HCT116 (cell line): ENCODE measurements at regions not wholly inside any gene's neighbourhood (a gene's known extent, or its start where the extent isn't known, plus 50 kb on each side); places are given as distances from the start of the nearest gene placed in this dataset.

Source experiments
- ATAC-seq: fragments of 200-7000 bp; cut with Tn5 transposase; 2 replicates; pipeline ENCODE4 v1.9.1; 2020; ENCODE audit warnings: mild to moderate bottlenecking, moderate library complexity
- BruUV-seq: library from RNA; stranded (reverse); fragments of 400-500 nt; replicated peaks from 2 replicates; lab custom pipeline; 2021; lab: Mats Ljungman, UMichigan
- CTCF ChIA-PET: fragments of 300-600 bp; sonication (Branson Sonifier 250); formaldehyde crosslinking; loops from one replicate; lab custom pipeline; 2021; ENCODE audit warnings: antibody characterized with exemption; lab: Charles Lee
- POLR2A ChIA-PET: fragments of 300-600, 350-600 bp; sonication (Branson Sonifier 250); formaldehyde crosslinking; loops from one replicate; lab custom pipeline; 2021; ENCODE audit warnings: antibody characterized with exemption; lab: Charles Lee
- RAD21 ChIA-PET, 2 experiments: fragments of 300-600 bp; sonication (Branson Sonifier 250); formaldehyde crosslinking; loops; one replicate each; lab custom pipeline; 2023; ENCODE audit warnings: low total read pairs in 2 of 2; ENCODE audit not compliant: uncharacterized antibody in 2 of 2, unreplicated experiment in 2 of 2, low non-redundant PET in 1 of 2; lab: Charles Lee
- DNase-seq: peaks from one replicate; pipeline ENCODE4 v3.0.0-alpha.2; 2010; ENCODE audit warnings: low read depth, low spot score
- H2AFZ ChIP-seq: fragments of 200-600 bp; shearing (Covaris generic), sonication (generic); 2 replicates; pipeline ENCODE4 v1.6.1; 2017; ENCODE audit warnings: low read depth, mixed run types, mixed read lengths, antibody characterized with exemption, low read length; ENCODE audit not compliant: poor library complexity, severe bottlenecking
- H3K27ac ChIP-seq: 2 replicates; pipeline ENCODE4 v1.5.1; 2012; ENCODE audit warnings: low read depth, low read length
- H3K27me3 ChIP-seq: fragments of 200-600 bp; sonication (generic); 2 replicates; pipeline ENCODE4 v1.6.1; 2016; ENCODE audit warnings: mixed run types, low read length, mixed read lengths; ENCODE audit not compliant: insufficient read depth
- H3K36me3 ChIP-seq, 2 experiments: fragments of 200-500 bp in 1 of 2; fragments of 200-600 bp in 1 of 2; sonication (Bioruptor generic) in 1 of 2; sonication (generic) in 1 of 2; 2 replicates each; pipeline versions ENCODE4 v1.5.1 to v1.6.1; 2014 to 2016; ENCODE audit warnings: low read length in 2 of 2, inconsistent platforms in 1 of 2, mixed read lengths in 1 of 2, mixed run types in 1 of 2; ENCODE audit not compliant: insufficient read depth in 2 of 2, control insufficient read depth in 1 of 2
- H3K4me1 ChIP-seq, 2 experiments: fragments of 200-600 bp in 1 of 2; sonication (generic) in 1 of 2; 2 replicates each; pipeline versions ENCODE4 v1.5.1 to v1.6.1; 2012 to 2017; ENCODE audit warnings: low read length in 2 of 2, inconsistent platforms in 1 of 2, mild to moderate bottlenecking in 1 of 2, mixed read lengths in 1 of 2, mixed run types in 1 of 2, moderate library complexity in 1 of 2; ENCODE audit not compliant: insufficient read depth in 2 of 2, control insufficient read depth in 1 of 2
- H3K4me2 ChIP-seq: fragments of 200-600 bp; sonication (generic); 2 replicates; pipeline ENCODE4 v1.6.1; 2017; ENCODE audit warnings: mixed run types, low read length, mixed read lengths
- H3K4me3 ChIP-seq, 2 experiments: fragments of 200-600 bp in 1 of 2; sonication (generic) in 1 of 2; replicated peaks in 1 of 2; 2 replicates each; pipeline ENCODE4 v1.5.1; 2011 to 2016; ENCODE audit warnings: low read length in 2 of 2, control low read depth in 1 of 2, low read depth in 1 of 2, mild to moderate bottlenecking in 1 of 2, mixed read lengths in 1 of 2, mixed run types in 1 of 2
- H3K79me2 ChIP-seq: fragments of 200-600 bp; sonication (generic); 2 replicates; pipeline ENCODE4 v1.6.1; 2017; ENCODE audit warnings: mild to moderate bottlenecking, mixed run types, low read length, moderate library complexity, mixed read lengths; ENCODE audit not compliant: insufficient read depth
- H3K9ac ChIP-seq: fragments of 200-600 bp; sonication (generic); 2 replicates; pipeline ENCODE4 v1.6.1; 2016; ENCODE audit warnings: low read length, mixed read lengths
- H3K9me2 ChIP-seq: fragments of 200-600 bp; sonication (generic), shearing (Covaris generic); 2 replicates; pipeline ENCODE4 v1.6.1; 2017; ENCODE audit warnings: mixed run types, mild to moderate bottlenecking, moderate library complexity; ENCODE audit not compliant: insufficient read depth
- H3K9me3 ChIP-seq, 2 experiments: fragments of 200-500 bp in 1 of 2; fragments of 200-600 bp in 1 of 2; sonication (Bioruptor generic) in 1 of 2; sonication (generic) in 1 of 2; 2 replicates each; pipeline ENCODE4 v1.6.1; 2014 to 2017; ENCODE audit warnings: low read length in 2 of 2, mixed read lengths in 2 of 2, inconsistent platforms in 1 of 2, low read depth in 1 of 2, mild to moderate bottlenecking in 1 of 2, mixed run types in 1 of 2, moderate library complexity in 1 of 2; ENCODE audit not compliant: control insufficient read depth in 1 of 2, insufficient read depth in 1 of 2
- H4K20me1 ChIP-seq: fragments of 200-600 bp; sonication (generic), shearing (Covaris generic); 2 replicates; pipeline ENCODE4 v1.6.1; 2017; ENCODE audit warnings: mixed run types, mild to moderate bottlenecking, moderate library complexity; ENCODE audit not compliant: insufficient read depth
- ATF3 ChIP-seq: IDR thresholded peaks from 2 replicates; pipeline ENCODE4 v1.6.1; 2012
- CBX3 ChIP-seq: IDR thresholded peaks from 2 replicates; pipeline ENCODE4 v1.6.1; 2012; ENCODE audit warnings: low read depth
- CEBPB ChIP-seq: IDR thresholded peaks from 2 replicates; pipeline ENCODE4 v1.6.1; 2012; ENCODE audit warnings: low read depth
- EGR1 ChIP-seq: IDR thresholded peaks from 2 replicates; pipeline ENCODE4 v1.6.1; 2012; ENCODE audit warnings: low read depth
- ELF1 ChIP-seq: IDR thresholded peaks from 2 replicates; pipeline ENCODE4 v1.6.1; 2012; ENCODE audit warnings: low read depth, borderline replicate concordance
- EZH2 ChIP-seq: fragments of 200-600 bp; sonication (generic); IDR thresholded peaks from 2 replicates; pipeline ENCODE4 v1.6.1; 2017; ENCODE audit warnings: antibody characterized with exemption, mixed run types
- EZH2phosphoT487 ChIP-seq: fragments of 200-600 bp; IDR thresholded peaks from 2 replicates; pipeline ENCODE4 v1.6.1; 2018; ENCODE audit warnings: antibody characterized with exemption, borderline replicate concordance
- FOSL1 ChIP-seq: IDR thresholded peaks from 2 replicates; pipeline ENCODE4 v1.6.1; 2012; ENCODE audit warnings: low read depth
- JUND ChIP-seq: IDR thresholded peaks from 2 replicates; pipeline ENCODE4 v1.6.1; 2012
- POLR2A ChIP-seq: IDR thresholded peaks from 2 replicates; pipeline ENCODE4 v1.7.0; 2011; ENCODE audit warnings: borderline replicate concordance; ENCODE audit not compliant: insufficient read depth, insufficient read length; ENCODE audit errors: extremely low read depth
- RAD21 ChIP-seq: IDR thresholded peaks from 2 replicates; pipeline ENCODE4 v1.6.1; 2012; ENCODE audit warnings: low read depth, mild to moderate bottlenecking
- SIN3A ChIP-seq: IDR thresholded peaks from 2 replicates; pipeline ENCODE4 v1.6.1; 2012; ENCODE audit warnings: low read depth
- SRF ChIP-seq: IDR thresholded peaks from 2 replicates; pipeline ENCODE4 v1.6.1; 2012; ENCODE audit warnings: low read depth
- TCF7L2 ChIP-seq: IDR thresholded peaks from 2 replicates; pipeline ENCODE4 v1.7.0; 2011; ENCODE audit warnings: borderline replicate concordance, inconsistent platforms; ENCODE audit not compliant: insufficient read depth, insufficient read length; ENCODE audit errors: extremely low read depth
- YY1 ChIP-seq: IDR thresholded peaks from 2 replicates; pipeline ENCODE4 v1.6.1; 2011; ENCODE audit warnings: low read length, low read depth, moderate library complexity, mild to moderate bottlenecking; ENCODE audit not compliant: insufficient replicate concordance; ENCODE audit errors: extremely low read depth
- ZFX ChIP-seq: fragments of 450-650 bp; IDR thresholded peaks from 2 replicates; pipeline ENCODE4 v1.6.1; 2017
- intact Hi-C: fragments of 100-400 bp; cut with micrococcal nuclease; formaldehyde crosslinking; loops from 2 replicates; pipeline ENCODE4 v1.10.0; 2022
- TF ChIP-seq, protein P1 (sequence below): IDR thresholded peaks from 2 replicates; pipeline ENCODE4 v1.6.1; 2012; ENCODE audit warnings: low read depth
- TF ChIP-seq, protein P2 (sequence below): IDR thresholded peaks from 2 replicates; pipeline ENCODE4 v1.6.1; 2012

DNA sequence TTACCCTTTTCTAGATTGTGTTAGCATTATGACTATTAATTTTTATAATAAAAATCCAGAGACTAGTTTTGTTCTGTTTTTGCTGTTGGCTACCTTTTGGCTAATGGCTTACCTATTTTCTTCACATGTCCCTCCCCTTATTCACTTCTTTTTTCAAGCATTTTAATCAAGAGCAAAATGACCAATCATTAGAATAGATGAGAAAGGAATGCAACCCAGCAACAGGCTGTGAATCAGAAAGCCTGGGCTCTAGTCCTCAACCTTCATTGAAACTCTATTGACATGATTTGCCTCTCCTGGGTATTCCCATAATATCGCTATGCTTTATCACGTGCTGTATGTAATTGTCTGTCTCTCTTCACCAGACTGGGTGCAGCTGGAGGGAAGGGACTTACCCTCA, 370.1 kb downstream of the IRS1 start (continued):
- TF ChIP-seq, protein P1, sequence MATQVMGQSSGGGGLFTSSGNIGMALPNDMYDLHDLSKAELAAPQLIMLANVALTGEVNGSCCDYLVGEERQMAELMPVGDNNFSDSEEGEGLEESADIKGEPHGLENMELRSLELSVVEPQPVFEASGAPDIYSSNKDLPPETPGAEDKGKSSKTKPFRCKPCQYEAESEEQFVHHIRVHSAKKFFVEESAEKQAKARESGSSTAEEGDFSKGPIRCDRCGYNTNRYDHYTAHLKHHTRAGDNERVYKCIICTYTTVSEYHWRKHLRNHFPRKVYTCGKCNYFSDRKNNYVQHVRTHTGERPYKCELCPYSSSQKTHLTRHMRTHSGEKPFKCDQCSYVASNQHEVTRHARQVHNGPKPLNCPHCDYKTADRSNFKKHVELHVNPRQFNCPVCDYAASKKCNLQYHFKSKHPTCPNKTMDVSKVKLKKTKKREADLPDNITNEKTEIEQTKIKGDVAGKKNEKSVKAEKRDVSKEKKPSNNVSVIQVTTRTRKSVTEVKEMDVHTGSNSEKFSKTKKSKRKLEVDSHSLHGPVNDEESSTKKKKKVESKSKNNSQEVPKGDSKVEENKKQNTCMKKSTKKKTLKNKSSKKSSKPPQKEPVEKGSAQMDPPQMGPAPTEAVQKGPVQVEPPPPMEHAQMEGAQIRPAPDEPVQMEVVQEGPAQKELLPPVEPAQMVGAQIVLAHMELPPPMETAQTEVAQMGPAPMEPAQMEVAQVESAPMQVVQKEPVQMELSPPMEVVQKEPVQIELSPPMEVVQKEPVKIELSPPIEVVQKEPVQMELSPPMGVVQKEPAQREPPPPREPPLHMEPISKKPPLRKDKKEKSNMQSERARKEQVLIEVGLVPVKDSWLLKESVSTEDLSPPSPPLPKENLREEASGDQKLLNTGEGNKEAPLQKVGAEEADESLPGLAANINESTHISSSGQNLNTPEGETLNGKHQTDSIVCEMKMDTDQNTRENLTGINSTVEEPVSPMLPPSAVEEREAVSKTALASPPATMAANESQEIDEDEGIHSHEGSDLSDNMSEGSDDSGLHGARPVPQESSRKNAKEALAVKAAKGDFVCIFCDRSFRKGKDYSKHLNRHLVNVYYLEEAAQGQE, result no peak
- TF ChIP-seq SRF, result no peak
- TF ChIP-seq ELF1, result no peak
- TF ChIP-seq ZFX, result no peak
- TF ChIP-seq CEBPB, result no peak
- no peak for TF ChIP-seq YY1
- TF ChIP-seq POLR2A, result no peak
- no peak for TF ChIP-seq SIN3A

GRCh38 chr2:226427538-226428307, 371.9 kb downstream of the IRS1 start:
- RAD21 ChIA-PET, result interaction anchor here in 1 of 2 experiments (1.0 kb wide), 1 partner anchor 255 kb away, joined by 4 read pairs; no protein-coding TSS in a partner anchor
- Histone ChIP-seq H3K9me3 (no peaks in the 10 kb centered on the region), H3K36me3 (no peaks in the 10 kb centered on the region), H3K79me2 (no peaks in the 10 kb centered on the region), H3K27me3 (no peaks in the 10 kb centered on the region), H3K9ac (peak overlapping the region; percentile 42), H3K4me1 (peaks cover 72 to 92% of the 10 kb centered on the region in 2 experiments), H4K20me1 (no peaks in the 10 kb centered on the region), H3K9me2 (no peaks in the 10 kb centered on the region), H2AFZ (no peak overlapping the region), H3K4me2 (peak overlapping the region; percentile 57), H3K27ac (peak overlapping the region; percentile 86), H3K4me3 (0 out of 4 replicates have a peak overlapping the region, but pooled peaks of 1 of the 2 experiments have one; percentile 5)
- CTCF ChIA-PET, result no interaction called here
- intact Hi-C loops, result loop anchor here (5.0 to 10.0 kb wide), 3 partner anchors 210 to 377 kb away; no protein-coding TSS in a partner anchor
- peak; percentile 71 for ATAC-seq
- BruUV-seq, result TSS peak; percentile 43
- DNase-seq, result peak; percentile 62
- POLR2A ChIA-PET, result no interaction called here
- no peak for TF ChIP-seq YY1
- no peak for TF ChIP-seq ATF3
- TF ChIP-seq EZH2phosphoT487, result no peak
- TF ChIP-seq FOSL1, result peak; percentile 51
- peak; percentile 24 for TF ChIP-seq RAD21
- no peak for TF ChIP-seq ELF1
- TF ChIP-seq EGR1, result no peak
- peak; percentile 74 for TF ChIP-seq CBX3
- TF ChIP-seq ZFX, result no peak
- no peak for TF ChIP-seq EZH2
- TF ChIP-seq, protein P1, result no peak
- peak; percentile 48 for TF ChIP-seq JUND
- TF ChIP-seq CEBPB, result peak; percentile 69; the same call in 1 of the 2 replicates
- 0 out of 2 replicates have a peak, but pooled peaks have one; percentile 18 for TF ChIP-seq SRF
- TF ChIP-seq, protein P2, sequence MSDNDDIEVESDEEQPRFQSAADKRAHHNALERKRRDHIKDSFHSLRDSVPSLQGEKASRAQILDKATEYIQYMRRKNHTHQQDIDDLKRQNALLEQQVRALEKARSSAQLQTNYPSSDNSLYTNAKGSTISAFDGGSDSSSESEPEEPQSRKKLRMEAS, result no peak
- TF ChIP-seq TCF7L2, result peak; percentile 46
